Glutamatergic neuron (in vitro differentiated cells): ENCODE measurements at regions not wholly inside any gene's neighbourhood (a gene's known extent, or its start where the extent isn't known, plus 50 kb on each side); places are given as distances from the start of the nearest gene placed in this dataset.

Experiments
- DNase-seq: peaks from one replicate; pipeline ENCODE4 v3.0.0; 2022
- H3K27ac Mint-ChIP-seq: one replicate; pipeline ENCODE4 v1.8.0; 2020; ENCODE audit warnings: mild to moderate bottlenecking, mixed read lengths, inconsistent platforms; ENCODE audit not compliant: unreplicated experiment
- H3K27me3 Mint-ChIP-seq: one replicate; pipeline ENCODE4 v1.8.0; 2020; ENCODE audit warnings: mild to moderate bottlenecking, moderate library complexity, mixed read lengths, inconsistent platforms; ENCODE audit not compliant: unreplicated experiment
- H3K36me3 Mint-ChIP-seq: one replicate; pipeline ENCODE4 v1.8.0; 2020; ENCODE audit warnings: mild to moderate bottlenecking, mixed read lengths, inconsistent platforms; ENCODE audit not compliant: unreplicated experiment
- H3K4me1 Mint-ChIP-seq: one replicate; pipeline ENCODE4 v1.8.0; 2020; ENCODE audit warnings: mild to moderate bottlenecking, low read depth, mixed read lengths, inconsistent platforms; ENCODE audit not compliant: unreplicated experiment
- H3K4me3 Mint-ChIP-seq: one replicate; pipeline ENCODE4 v1.8.0; 2020; ENCODE audit warnings: mild to moderate bottlenecking, mixed read lengths, inconsistent platforms; ENCODE audit not compliant: unreplicated experiment
- H3K9me3 Mint-ChIP-seq: one replicate; pipeline ENCODE4 v1.8.0; 2020; ENCODE audit warnings: mild to moderate bottlenecking, moderate library complexity, mixed read lengths, inconsistent platforms; ENCODE audit not compliant: unreplicated experiment
- TF ChIP-seq, protein P1 (sequence below): fragments of 200-600 bp; sonication (generic); IDR thresholded peaks from one replicate; pipeline ENCODE4 v1.5.0; 2021; ENCODE audit not compliant: partially characterized antibody, unreplicated experiment

DNA sequence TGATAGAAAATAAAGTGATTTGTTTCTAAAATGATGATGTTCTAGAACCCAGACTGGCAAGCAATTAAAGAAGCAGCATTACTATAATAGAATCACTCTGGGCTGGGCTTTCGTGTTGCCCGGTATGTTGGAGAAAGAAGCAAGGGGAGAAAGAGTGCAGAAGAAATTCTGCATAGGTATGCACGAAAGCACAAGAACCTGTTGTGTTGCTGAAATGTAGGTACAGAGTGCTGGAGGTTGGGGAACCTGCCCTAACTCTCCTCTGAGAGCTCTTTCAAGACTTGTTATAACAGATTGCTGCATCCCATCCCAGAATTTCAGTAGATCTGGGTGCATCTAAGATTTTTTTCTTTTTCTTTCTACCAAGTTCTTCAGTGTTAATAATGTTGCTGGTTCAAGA, 95.7 kb upstream of the DACH1 start:
- Mint-ChIP-seq H3K36me3 (no peaks in the 10 kb centered on the region), H3K27ac (no peak overlapping the region), H3K4me3 (no peak overlapping the region), H3K4me1 (no peaks in the 10 kb centered on the region), H3K27me3 (peaks cover 2% of the 10 kb centered on the region), H3K9me3 (no peaks in the 10 kb centered on the region)
- TF ChIP-seq, protein P1, sequence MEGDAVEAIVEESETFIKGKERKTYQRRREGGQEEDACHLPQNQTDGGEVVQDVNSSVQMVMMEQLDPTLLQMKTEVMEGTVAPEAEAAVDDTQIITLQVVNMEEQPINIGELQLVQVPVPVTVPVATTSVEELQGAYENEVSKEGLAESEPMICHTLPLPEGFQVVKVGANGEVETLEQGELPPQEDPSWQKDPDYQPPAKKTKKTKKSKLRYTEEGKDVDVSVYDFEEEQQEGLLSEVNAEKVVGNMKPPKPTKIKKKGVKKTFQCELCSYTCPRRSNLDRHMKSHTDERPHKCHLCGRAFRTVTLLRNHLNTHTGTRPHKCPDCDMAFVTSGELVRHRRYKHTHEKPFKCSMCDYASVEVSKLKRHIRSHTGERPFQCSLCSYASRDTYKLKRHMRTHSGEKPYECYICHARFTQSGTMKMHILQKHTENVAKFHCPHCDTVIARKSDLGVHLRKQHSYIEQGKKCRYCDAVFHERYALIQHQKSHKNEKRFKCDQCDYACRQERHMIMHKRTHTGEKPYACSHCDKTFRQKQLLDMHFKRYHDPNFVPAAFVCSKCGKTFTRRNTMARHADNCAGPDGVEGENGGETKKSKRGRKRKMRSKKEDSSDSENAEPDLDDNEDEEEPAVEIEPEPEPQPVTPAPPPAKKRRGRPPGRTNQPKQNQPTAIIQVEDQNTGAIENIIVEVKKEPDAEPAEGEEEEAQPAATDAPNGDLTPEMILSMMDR, result no peak
- DNase-seq, result no peak

DNA sequence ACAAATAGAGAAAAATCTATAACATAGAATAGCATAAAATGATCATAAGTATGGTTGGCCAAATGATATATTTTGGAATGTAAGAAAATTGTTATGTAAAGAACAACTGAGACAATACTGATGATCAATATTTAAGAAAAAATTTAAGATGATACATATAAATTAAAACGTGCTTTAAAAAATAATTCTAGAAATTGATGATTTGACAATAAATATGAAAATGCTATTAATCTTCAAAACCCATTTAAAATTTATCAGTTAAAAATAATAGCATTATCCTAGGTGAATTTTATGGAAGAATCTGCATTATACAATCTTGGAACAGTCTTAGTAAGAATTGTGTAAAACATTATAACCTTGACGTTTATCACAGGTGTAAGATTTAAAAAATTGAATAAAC, 95.1 kb upstream of the DACH1 start:
- Mint-ChIP-seq H3K4me3 (no peak overlapping the region), H3K4me1 (no peaks in the 10 kb centered on the region), H3K27me3 (peaks cover 2% of the 10 kb centered on the region), H3K27ac (no peak overlapping the region), H3K9me3 (no peaks in the 10 kb centered on the region), H3K36me3 (no peaks in the 10 kb centered on the region)
- TF ChIP-seq, protein P1, result no peak
- no peak for DNase-seq

DNA sequence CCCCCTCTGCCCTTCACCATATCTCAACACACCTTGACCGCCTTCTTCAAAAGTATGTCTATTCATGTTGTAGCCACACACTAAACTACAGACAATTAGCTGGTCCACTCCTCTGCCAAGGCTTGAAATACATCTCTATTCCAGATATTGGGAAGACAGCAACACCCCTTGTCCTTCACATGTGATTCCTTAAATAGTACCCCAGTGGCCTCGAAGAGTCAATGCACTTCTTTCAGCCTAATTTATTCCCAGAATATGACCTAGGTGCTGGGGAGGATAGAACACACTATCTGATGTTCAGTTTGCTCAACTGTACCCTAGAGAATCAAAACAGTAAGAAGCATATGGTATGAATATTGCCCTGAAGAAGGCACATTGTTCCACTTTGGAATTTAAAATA, 82.4 kb upstream of the DACH1 start:
- Mint-ChIP-seq H3K27me3 (no peaks in the 10 kb centered on the region), H3K27ac (no peak overlapping the region), H3K36me3 (no peaks in the 10 kb centered on the region), H3K4me1 (peaks cover 4% of the 10 kb centered on the region), H3K9me3 (peaks cover 5% of the 10 kb centered on the region), H3K4me3 (no peak overlapping the region)
- TF ChIP-seq, protein P1, result no peak
- no peak for DNase-seq

DNA sequence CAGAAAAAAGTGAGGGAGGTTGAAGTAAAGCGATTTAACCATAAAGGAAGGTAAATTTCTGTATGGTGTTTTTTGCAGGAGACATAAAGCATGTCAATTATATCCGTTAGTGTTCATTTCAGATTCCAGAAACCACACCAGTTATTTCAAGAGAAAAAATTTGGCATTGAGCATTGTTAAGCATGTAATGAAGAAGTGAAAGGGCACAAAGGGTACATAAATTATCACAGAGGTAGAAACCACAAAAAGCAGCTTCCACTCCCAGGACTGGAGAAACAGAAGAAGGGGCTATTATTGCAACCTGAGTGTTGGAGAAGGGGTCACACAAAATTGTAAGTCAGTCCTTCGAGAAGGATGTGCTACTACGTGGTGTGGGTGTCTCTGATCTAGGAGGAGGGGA, 72.2 kb upstream of the DACH1 start:
- H3K27ac Mint-ChIP-seq, result no peak overlapping the region
- peaks cover 2% of the 10 kb centered on the region for H3K9me3 Mint-ChIP-seq
- H3K36me3 Mint-ChIP-seq, result no peaks in the 10 kb centered on the region
- TF ChIP-seq, protein P1, result no peak
- H3K4me3 Mint-ChIP-seq, result no peak overlapping the region
- H3K27me3 Mint-ChIP-seq, result peaks cover 2% of the 10 kb centered on the region
- H3K4me1 Mint-ChIP-seq, result no peaks in the 10 kb centered on the region
- no peak for DNase-seq

DNA sequence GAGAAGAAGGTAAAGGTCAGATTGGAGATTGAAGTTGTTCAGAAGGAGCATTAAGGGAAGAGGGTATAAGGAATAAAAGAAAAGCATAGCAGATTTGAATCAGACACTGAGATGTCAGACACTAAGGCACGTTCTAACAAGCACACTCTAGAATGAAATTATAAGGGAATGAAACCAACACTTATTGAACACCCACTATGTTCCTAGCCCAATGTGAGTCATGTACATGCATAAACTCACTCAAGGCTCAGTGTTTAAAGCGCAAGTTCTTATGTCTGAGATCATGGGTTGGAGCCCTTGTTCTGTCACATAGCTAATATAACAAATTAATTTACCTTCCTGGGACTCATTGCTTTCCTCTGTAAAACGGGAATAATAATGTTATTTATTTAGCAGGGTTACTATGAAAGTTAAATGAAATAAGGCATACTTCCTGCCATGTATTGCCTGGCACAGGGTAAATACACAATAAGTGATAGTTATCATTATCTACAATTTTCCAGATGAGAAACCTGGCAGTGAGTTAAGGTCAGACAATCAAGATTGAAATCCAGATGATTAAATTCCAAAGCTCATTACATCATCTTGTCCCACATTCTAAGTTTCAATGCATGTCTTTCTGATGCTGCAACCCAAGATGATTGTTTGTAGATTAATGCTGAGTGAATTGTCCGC, 68.3 kb upstream of the DACH1 start:
- no peak overlapping the region for H3K27ac Mint-ChIP-seq
- H3K36me3 Mint-ChIP-seq, result no peaks in the 10 kb centered on the region
- TF ChIP-seq, protein P1, result no peak
- H3K4me1 Mint-ChIP-seq, result peaks cover 2% of the 10 kb centered on the region
- H3K9me3 Mint-ChIP-seq, result peaks cover 2% of the 10 kb centered on the region
- H3K27me3 Mint-ChIP-seq, result no peaks in the 10 kb centered on the region
- DNase-seq, result no peak
- H3K4me3 Mint-ChIP-seq, result no peak overlapping the region
